ENCODE measurements at regions not wholly inside any gene's neighbourhood (a gene's known extent, or its start where the extent isn't known, plus 50 kb on each side); places are given as distances from the start of the nearest gene placed in this dataset.

- under 1% methylated on average over 7 of the region's 7 CpGs for WGBS (ENCODE audit: insufficient coverage, low coverage, missing lambda C conversion rate)
- no peak for TF ChIP-seq ZNF512 (tag; IDR thresholded peaks at IDR 0.05)
- TF ChIP-seq, protein P1, sequence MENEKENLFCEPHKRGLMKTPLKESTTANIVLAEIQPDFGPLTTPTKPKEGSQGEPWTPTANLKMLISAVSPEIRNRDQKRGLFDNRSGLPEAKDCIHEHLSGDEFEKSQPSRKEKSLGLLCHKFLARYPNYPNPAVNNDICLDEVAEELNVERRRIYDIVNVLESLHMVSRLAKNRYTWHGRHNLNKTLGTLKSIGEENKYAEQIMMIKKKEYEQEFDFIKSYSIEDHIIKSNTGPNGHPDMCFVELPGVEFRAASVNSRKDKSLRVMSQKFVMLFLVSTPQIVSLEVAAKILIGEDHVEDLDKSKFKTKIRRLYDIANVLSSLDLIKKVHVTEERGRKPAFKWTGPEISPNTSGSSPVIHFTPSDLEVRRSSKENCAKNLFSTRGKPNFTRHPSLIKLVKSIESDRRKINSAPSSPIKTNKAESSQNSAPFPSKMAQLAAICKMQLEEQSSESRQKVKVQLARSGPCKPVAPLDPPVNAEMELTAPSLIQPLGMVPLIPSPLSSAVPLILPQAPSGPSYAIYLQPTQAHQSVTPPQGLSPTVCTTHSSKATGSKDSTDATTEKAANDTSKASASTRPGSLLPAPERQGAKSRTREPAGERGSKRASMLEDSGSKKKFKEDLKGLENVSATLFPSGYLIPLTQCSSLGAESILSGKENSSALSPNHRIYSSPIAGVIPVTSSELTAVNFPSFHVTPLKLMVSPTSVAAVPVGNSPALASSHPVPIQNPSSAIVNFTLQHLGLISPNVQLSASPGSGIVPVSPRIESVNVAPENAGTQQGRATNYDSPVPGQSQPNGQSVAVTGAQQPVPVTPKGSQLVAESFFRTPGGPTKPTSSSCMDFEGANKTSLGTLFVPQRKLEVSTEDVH (IDR thresholded peaks at IDR 0.05; ENCODE audit: low read depth, partially characterized antibody): no peak
- TF ChIP-seq RBM34 (IDR thresholded peaks at IDR 0.05; ENCODE audit: borderline replicate concordance, insufficient read depth, low read length): no peak
- TF ChIP-seq, protein P2, sequence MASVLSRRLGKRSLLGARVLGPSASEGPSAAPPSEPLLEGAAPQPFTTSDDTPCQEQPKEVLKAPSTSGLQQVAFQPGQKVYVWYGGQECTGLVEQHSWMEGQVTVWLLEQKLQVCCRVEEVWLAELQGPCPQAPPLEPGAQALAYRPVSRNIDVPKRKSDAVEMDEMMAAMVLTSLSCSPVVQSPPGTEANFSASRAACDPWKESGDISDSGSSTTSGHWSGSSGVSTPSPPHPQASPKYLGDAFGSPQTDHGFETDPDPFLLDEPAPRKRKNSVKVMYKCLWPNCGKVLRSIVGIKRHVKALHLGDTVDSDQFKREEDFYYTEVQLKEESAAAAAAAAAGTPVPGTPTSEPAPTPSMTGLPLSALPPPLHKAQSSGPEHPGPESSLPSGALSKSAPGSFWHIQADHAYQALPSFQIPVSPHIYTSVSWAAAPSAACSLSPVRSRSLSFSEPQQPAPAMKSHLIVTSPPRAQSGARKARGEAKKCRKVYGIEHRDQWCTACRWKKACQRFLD (CRISPR knock-in tag; IDR thresholded peaks at IDR 0.05): no peak
- TF ChIP-seq TCFL5 (CRISPR knock-in tag; conservative IDR thresholded peaks at IDR 0.05): no peak
- no peak for TF ChIP-seq CC2D1A (IDR thresholded peaks at IDR 0.05)
- no peak for TF ChIP-seq PPARD (CRISPR knock-in tag; IDR thresholded peaks at IDR 0.05)
- TF ChIP-seq BRD4 (IDR thresholded peaks at IDR 0.05): no peak
- TF ChIP-seq NCOA2 (IDR thresholded peaks at IDR 0.05; ENCODE audit: partially characterized antibody in 2 of 2): no peak
- no peak for TF ChIP-seq NFIC (IDR thresholded peaks at IDR 0.05)
These were observed 486.7 kb upstream of the ZP4 start for GRCh38 chr1:238377280-238377919.

More at GRCh38 chr1:238377280-238377919, 486.7 kb upstream of the ZP4 start:
- Histone ChIP-seq H3K4me3 (no peak overlapping the region), H3K27me3 (ENCODE audit: control insufficient read depth in 2 of 2, insufficient read depth in 2 of 2, low read length in 2 of 2) (no peaks in the 10 kb centered on the region), H2AFZ (ENCODE audit: low read depth, low read length) (no peak overlapping the region), H3K9ac (ENCODE audit: insufficient read depth in 1 of 2, low read depth in 2 of 2, low read length in 2 of 2) (no peak overlapping the region), H3K27ac (ENCODE audit: extremely low read depth, low read depth, low read length) (no peak overlapping the region), H3K4me1 (replicated peaks in 1 of 2; ENCODE audit: control insufficient read depth in 2 of 2, insufficient read depth in 2 of 2, low read length in 2 of 2) (no peaks in the 10 kb centered on the region), H3K79me2 (ENCODE audit: control insufficient read depth, insufficient read depth, low read length) (no peaks in the 10 kb centered on the region), H3K9me1 (ENCODE audit: control insufficient read depth, insufficient read depth, low read length) (no peaks in the 10 kb centered on the region), H3K36me3 (ENCODE audit: control insufficient read depth, insufficient read depth, low read length) (no peaks in the 10 kb centered on the region), H3K4me2 (ENCODE audit: insufficient read depth, low read length) (no peak overlapping the region), H4K20me1 (replicated peaks; ENCODE audit: control insufficient read depth, insufficient read depth, low read length) (no peaks in the 10 kb centered on the region), H3K9me3 (replicated peaks; ENCODE audit: control insufficient read depth, insufficient read depth, low read depth, low read length) (0 out of 2 replicates have a peak, but pooled peaks cover 4% of the 10 kb centered on the region)
- ChIA-PET CTCF (ENCODE audit: low intra/inter-chr PET ratio) (no interaction called here), POLR2A (no interaction called here)
- DNase-seq (ENCODE audit: extremely low read depth in 1 of 4, low spot score in 3 of 4) (no peak), ATAC-seq (no peak), FAIRE-seq (no peak)
- in situ Hi-C loops (cut with MboI) (no loop called here), intact Hi-C loops (cut with micrococcal nuclease) (no loop called here)
- no TSS peak for BruUV-seq (replicated peaks)

Measured in K562 (cell line).